HepG2 (cell line): ENCODE measurements at regions not wholly inside any gene's neighbourhood (a gene's known extent, or its start where the extent isn't known, plus 50 kb on each side); places are given as distances from the start of the nearest gene placed in this dataset.

Source experiments
- ATAC-seq: fragments of 200-7000 bp; cut with Tn5 transposase; 3 replicates; pipeline ENCODE4 v1.9.1; 2020; ENCODE audit warnings: mild to moderate bottlenecking, moderate library complexity
- BruUV-seq: library from RNA; stranded (reverse); fragments of 400-500 nt; replicated peaks from 2 replicates; lab custom pipeline; 2021; lab: Mats Ljungman, UMichigan
- CTCF ChIA-PET: fragments of 300-600 bp; formaldehyde crosslinking; extraction: SDS; loops from one replicate; lab custom pipeline; 2021; ENCODE audit warnings: low total read pairs, inconsistent platforms, low intra/inter-chr PET ratio; lab: Yijun Ruan, JAX
- POLR2A ChIA-PET: fragments of 350-600 bp; sonication (Branson Sonifier 250); formaldehyde crosslinking; loops from one replicate; lab custom pipeline; 2020; ENCODE audit warnings: antibody characterized with exemption, inconsistent platforms; lab: Yijun Ruan, JAX
- DNase-seq: peaks from one replicate; pipeline ENCODE4 v3.0.0-alpha.2; 2015; ENCODE audit warnings: low spot score
- FAIRE-seq: peaks from 3 replicates; lab custom pipeline; 2011; peaks lifted over from hg19 to GRCh38; lab: Jason Lieb, UNC
- H2AFZ ChIP-seq: one replicate; pipeline ENCODE4 v1.6.1; 2011; ENCODE audit warnings: low read length, inconsistent platforms
- H3K27ac ChIP-seq: fragments of 300-600 bp; 3 replicates; pipeline ENCODE4 v1.8.0; 2011; ENCODE audit warnings: mixed run types, mild to moderate bottlenecking, mixed read lengths, low read length, inconsistent platforms; ENCODE audit not compliant: insufficient read depth; ENCODE audit errors: extremely low read length
- H3K27me3 ChIP-seq, 2 experiments: fragments of 200-600 bp in 1 of 2; 2 replicates in 1 of 2; 3 replicates in 1 of 2; pipeline versions ENCODE4 v1.6.0 to v1.8.0; 2011; ENCODE audit warnings: low read length in 2 of 2, mild to moderate bottlenecking in 2 of 2, moderate library complexity in 2 of 2, inconsistent platforms in 1 of 2; ENCODE audit not compliant: insufficient read depth in 2 of 2, control insufficient read depth in 1 of 2
- H3K36me3 ChIP-seq, 2 experiments: fragments of 200-600 bp in 1 of 2; replicated peaks in 1 of 2; 2 replicates in 1 of 2; 3 replicates in 1 of 2; pipeline versions ENCODE4 v1.5.1 to v1.8.0; 2011; ENCODE audit warnings: low read length in 2 of 2, inconsistent platforms in 1 of 2; ENCODE audit not compliant: insufficient read depth in 2 of 2, control insufficient read depth in 1 of 2
- H3K4me1 ChIP-seq: 2 replicates; pipeline ENCODE4 v1.5.1; 2012; ENCODE audit warnings: low read length, inconsistent platforms; ENCODE audit not compliant: insufficient read depth
- H3K4me2 ChIP-seq: 2 replicates; pipeline ENCODE4 v1.6.0; 2011; ENCODE audit warnings: low read depth, low read length, inconsistent platforms
- H3K4me3 ChIP-seq, 3 experiments: fragments of 200-600 bp in 1 of 3; sonication (generic), shearing (Covaris generic) in 1 of 3; replicated peaks in 1 of 3; 2 replicates each; pipeline ENCODE4 v1.5.1; 2011 to 2016; ENCODE audit warnings: low read length in 3 of 3, inconsistent platforms in 2 of 3, low read depth in 2 of 3, mild to moderate bottlenecking in 2 of 3, control low read depth in 1 of 3, mixed read lengths in 1 of 3; ENCODE audit not compliant: insufficient read depth in 1 of 3
- H3K79me2 ChIP-seq: one replicate; pipeline ENCODE4 v1.6.1; 2011; ENCODE audit warnings: low read length, inconsistent platforms; ENCODE audit not compliant: insufficient read depth
- H3K9ac ChIP-seq: 2 replicates; pipeline ENCODE4 v1.6.0; 2011; ENCODE audit warnings: mild to moderate bottlenecking, low read depth, low read length, inconsistent platforms; ENCODE audit not compliant: insufficient read depth
- H3K9me3 ChIP-seq: 2 replicates; pipeline ENCODE4 v1.5.1; 2012; ENCODE audit warnings: mild to moderate bottlenecking, low read length
- H4K20me1 ChIP-seq: 2 replicates; pipeline ENCODE4 v1.6.0; 2011; ENCODE audit warnings: inconsistent platforms, mild to moderate bottlenecking, low read length, moderate library complexity; ENCODE audit not compliant: insufficient read depth
- FOXK2 ChIP-seq: fragments of 450-650 bp; IDR thresholded peaks from 2 replicates; pipeline ENCODE4 v1.6.1; 2016
- HES4 ChIP-seq: sonication (generic); formaldehyde crosslinking; IDR thresholded peaks from 2 replicates; pipeline ENCODE4 v1.9.0; 2021; ENCODE audit warnings: mild to moderate bottlenecking, missing genetic modification reagents, borderline replicate concordance
- HIVEP1 ChIP-seq: sonication (generic); formaldehyde crosslinking; IDR thresholded peaks from 2 replicates; pipeline ENCODE4 v1.4.0; 2020; ENCODE audit warnings: mild to moderate bottlenecking, missing genetic modification reagents
- HOXA5 ChIP-seq: sonication (generic); formaldehyde crosslinking; IDR thresholded peaks from 2 replicates; pipeline ENCODE4 v1.4.0; 2020; ENCODE audit warnings: missing genetic modification reagents
- KDM4B ChIP-seq: sonication (generic); formaldehyde crosslinking; IDR thresholded peaks from 2 replicates; pipeline ENCODE4 v1.4.0; 2020; ENCODE audit warnings: missing genetic modification reagents
- KLF11 ChIP-seq: IDR thresholded peaks from 2 replicates; pipeline ENCODE4 v1.6.1; 2016; ENCODE audit warnings: missing compliant biosample characterization
- STAG1 ChIP-seq: sonication (generic); formaldehyde crosslinking; IDR thresholded peaks from 2 replicates; pipeline ENCODE4 v1.4.0; 2020; ENCODE audit warnings: missing genetic modification reagents
- TEAD3 ChIP-seq: optimal IDR thresholded peaks from 2 replicates; pipeline ENCODE3; 2016; ENCODE audit warnings: borderline replicate concordance
- WIZ ChIP-seq: sonication (generic); formaldehyde crosslinking; IDR thresholded peaks from 2 replicates; pipeline ENCODE4 v1.5.1; 2020; ENCODE audit warnings: mild to moderate bottlenecking, missing genetic modification reagents
- ZFP90 ChIP-seq: sonication (generic); formaldehyde crosslinking; IDR thresholded peaks from 2 replicates; pipeline ENCODE4 v1.8.0; 2022; ENCODE audit warnings: missing genetic modification reagents, mild to moderate bottlenecking, inconsistent platforms, borderline replicate concordance
- ZFP91 ChIP-seq: sonication (generic); formaldehyde crosslinking; IDR thresholded peaks from 2 replicates; pipeline ENCODE4 v1.9.0; 2022; ENCODE audit warnings: missing genetic modification reagents, mild to moderate bottlenecking, borderline replicate concordance
- ZNF10 ChIP-seq: sonication (generic); formaldehyde crosslinking; IDR thresholded peaks from 2 replicates; pipeline ENCODE4 v1.4.0; 2020; ENCODE audit warnings: mild to moderate bottlenecking, low read depth, missing genetic modification reagents, borderline replicate concordance
- ZNF3 ChIP-seq: IDR thresholded peaks from 2 replicates; pipeline ENCODE4 v1.7.0; 2017; ENCODE audit warnings: inconsistent platforms
- ZNF367 ChIP-seq: sonication (generic); formaldehyde crosslinking; IDR thresholded peaks from 2 replicates; pipeline ENCODE4 v1.4.0; 2020; ENCODE audit warnings: missing genetic modification reagents, borderline replicate concordance
- ZSCAN9 ChIP-seq: IDR thresholded peaks from 2 replicates; pipeline ENCODE4 v1.6.1; 2016; ENCODE audit warnings: borderline replicate concordance
- in situ Hi-C: cut with HindIII; loops from 2 replicates; pipeline ENCODE4 v1.10.0; 2017; ENCODE audit warnings: low pct_unique_long_range_greater_than_20kb; ENCODE audit not compliant: extremely low pct_ligation_motif_present
- intact Hi-C: fragments of 100-400 bp; cut with micrococcal nuclease; formaldehyde crosslinking; loops from one replicate; pipeline ENCODE4 v1.10.0; 2022; ENCODE audit not compliant: unreplicated experiment
- TF ChIP-seq, protein P1 (sequence below): sonication (generic); formaldehyde crosslinking; IDR thresholded peaks from 2 replicates; pipeline ENCODE4 v1.4.0; 2020; ENCODE audit warnings: mild to moderate bottlenecking, missing genetic modification reagents
- TF ChIP-seq, protein P2 (sequence below): sonication (generic); formaldehyde crosslinking; IDR thresholded peaks from 2 replicates; pipeline ENCODE4 v1.5.1; 2020; ENCODE audit warnings: mild to moderate bottlenecking, missing genetic modification reagents
- TF ChIP-seq, protein P3 (sequence below): fragments of 450-650 bp; IDR thresholded peaks from 2 replicates; pipeline ENCODE4 v1.6.1; 2017

- H2AFZ ChIP-seq = no peak overlapping the region
- H3K27me3 ChIP-seq = no peaks in the 10 kb centered on the region
- no TSS peak for BruUV-seq
- ATAC-seq = no peak
- ChIA-PET POLR2A (no interaction called here), CTCF (no interaction called here)
- H4K20me1 ChIP-seq = no peaks in the 10 kb centered on the region
- intact Hi-C loops = no loop called here
- no peak overlapping the region for H3K27ac ChIP-seq
- TF ChIP-seq FOXK2 = no peak
- TF ChIP-seq ZSCAN9 (CRISPR knock-in tag) = no peak
- no peak for TF ChIP-seq TEAD3
- TF ChIP-seq KLF11 (CRISPR knock-in tag) = no peak
- TF ChIP-seq ZFP90 = no peak
- TF ChIP-seq STAG1 = no peak
- TF ChIP-seq, protein P1, sequence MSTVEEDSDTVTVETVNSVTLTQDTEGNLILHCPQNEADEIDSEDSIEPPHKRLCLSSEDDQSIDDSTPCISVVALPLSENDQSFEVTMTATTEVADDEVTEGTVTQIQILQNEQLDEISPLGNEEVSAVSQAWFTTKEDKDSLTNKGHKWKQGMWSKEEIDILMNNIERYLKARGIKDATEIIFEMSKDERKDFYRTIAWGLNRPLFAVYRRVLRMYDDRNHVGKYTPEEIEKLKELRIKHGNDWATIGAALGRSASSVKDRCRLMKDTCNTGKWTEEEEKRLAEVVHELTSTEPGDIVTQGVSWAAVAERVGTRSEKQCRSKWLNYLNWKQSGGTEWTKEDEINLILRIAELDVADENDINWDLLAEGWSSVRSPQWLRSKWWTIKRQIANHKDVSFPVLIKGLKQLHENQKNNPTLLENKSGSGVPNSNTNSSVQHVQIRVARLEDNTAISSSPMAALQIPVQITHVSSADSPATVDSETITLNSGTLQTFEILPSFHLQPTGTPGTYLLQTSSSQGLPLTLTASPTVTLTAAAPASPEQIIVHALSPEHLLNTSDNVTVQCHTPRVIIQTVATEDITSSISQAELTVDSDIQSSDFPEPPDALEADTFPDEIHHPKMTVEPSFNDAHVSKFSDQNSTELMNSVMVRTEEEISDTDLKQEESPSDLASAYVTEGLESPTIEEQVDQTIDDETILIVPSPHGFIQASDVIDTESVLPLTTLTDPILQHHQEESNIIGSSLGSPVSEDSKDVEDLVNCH (CRISPR knock-in tag) = no peak
- TF ChIP-seq, protein P2, sequence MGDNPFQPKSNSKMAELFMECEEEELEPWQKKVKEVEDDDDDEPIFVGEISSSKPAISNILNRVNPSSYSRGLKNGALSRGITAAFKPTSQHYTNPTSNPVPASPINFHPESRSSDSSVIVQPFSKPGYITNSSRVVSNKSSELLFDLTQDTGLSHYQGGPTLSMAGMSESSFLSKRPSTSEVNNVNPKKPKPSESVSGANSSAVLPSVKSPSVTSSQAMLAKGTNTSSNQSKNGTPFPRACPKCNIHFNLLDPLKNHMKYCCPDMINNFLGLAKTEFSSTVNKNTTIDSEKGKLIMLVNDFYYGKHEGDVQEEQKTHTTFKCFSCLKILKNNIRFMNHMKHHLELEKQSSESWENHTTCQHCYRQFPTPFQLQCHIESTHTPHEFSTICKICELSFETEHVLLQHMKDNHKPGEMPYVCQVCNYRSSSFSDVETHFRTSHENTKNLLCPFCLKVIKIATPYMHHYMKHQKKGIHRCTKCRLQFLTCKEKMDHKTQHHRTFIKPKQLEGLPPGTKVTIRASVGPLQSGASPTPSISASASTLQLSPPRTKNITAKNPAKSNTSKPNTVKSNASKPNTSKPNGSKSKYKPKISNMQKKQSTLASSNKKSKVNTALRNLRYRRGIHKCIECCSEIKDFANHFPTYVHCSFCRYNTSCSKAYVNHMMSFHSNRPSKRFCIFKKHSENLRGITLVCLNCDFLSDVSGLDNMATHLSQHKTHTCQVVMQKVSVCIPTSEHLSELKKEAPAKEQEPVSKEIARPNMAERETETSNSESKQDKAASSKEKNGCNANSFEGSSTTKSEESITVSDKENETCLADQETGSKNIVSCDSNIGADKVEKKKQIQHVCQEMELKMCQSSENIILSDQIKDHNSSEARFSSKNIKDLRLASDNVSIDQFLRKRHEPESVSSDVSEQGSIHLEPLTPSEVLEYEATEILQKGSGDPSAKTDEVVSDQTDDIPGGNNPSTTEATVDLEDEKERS (CRISPR knock-in tag) = no peak
- TF ChIP-seq ZNF367 (CRISPR knock-in tag) = no peak
- TF ChIP-seq WIZ (CRISPR knock-in tag) = no peak
- TF ChIP-seq, protein P3, sequence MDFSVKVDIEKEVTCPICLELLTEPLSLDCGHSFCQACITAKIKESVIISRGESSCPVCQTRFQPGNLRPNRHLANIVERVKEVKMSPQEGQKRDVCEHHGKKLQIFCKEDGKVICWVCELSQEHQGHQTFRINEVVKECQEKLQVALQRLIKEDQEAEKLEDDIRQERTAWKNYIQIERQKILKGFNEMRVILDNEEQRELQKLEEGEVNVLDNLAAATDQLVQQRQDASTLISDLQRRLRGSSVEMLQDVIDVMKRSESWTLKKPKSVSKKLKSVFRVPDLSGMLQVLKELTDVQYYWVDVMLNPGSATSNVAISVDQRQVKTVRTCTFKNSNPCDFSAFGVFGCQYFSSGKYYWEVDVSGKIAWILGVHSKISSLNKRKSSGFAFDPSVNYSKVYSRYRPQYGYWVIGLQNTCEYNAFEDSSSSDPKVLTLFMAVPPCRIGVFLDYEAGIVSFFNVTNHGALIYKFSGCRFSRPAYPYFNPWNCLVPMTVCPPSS = no peak
- TF ChIP-seq HOXA5 = no peak
- TF ChIP-seq KDM4B (CRISPR knock-in tag) = no peak
- no peak for TF ChIP-seq ZNF10 (CRISPR knock-in tag)
- no peak for TF ChIP-seq HES4 (CRISPR knock-in tag)
- no peak for TF ChIP-seq HIVEP1 (CRISPR knock-in tag)
- TF ChIP-seq ZFP91 (CRISPR knock-in tag) = no peak
- TF ChIP-seq ZNF3 (CRISPR knock-in tag) = no peak
- TF ChIP-seq, all 625 proteins: peak for 0
- H3K4me3 ChIP-seq = no peak overlapping the region
- FAIRE-seq (no peak), DNase-seq (no peak)
- no peaks in the 10 kb centered on the region for H3K4me1 ChIP-seq
- H3K4me2 ChIP-seq = no peak overlapping the region
- in situ Hi-C loops = no loop called here
- H3K9ac ChIP-seq = no peak overlapping the region
- H3K9me3 ChIP-seq = no peaks in the 10 kb centered on the region
- H3K79me2 ChIP-seq = no peaks in the 10 kb centered on the region
- H3K36me3 ChIP-seq = no peaks in the 10 kb centered on the region
Observed at GRCh38 chr10:60605476-60605875, 172.8 kb upstream of the CDK1 start.
